SKM-1 treated with dmso at 0.1 percent for 144 hours (cell line): ENCODE measurements at regions not wholly inside any gene's neighbourhood (a gene's known extent, or its start where the extent isn't known, plus 50 kb on each side); places are given as distances from the start of the nearest gene placed in this dataset.
"Not testable (repeated sequence)": the region's sequence is repeated elsewhere in the genome, so short reads cannot be mapped to it uniquely, and the experiment has no call there.

Source experiments
- DNase-seq: peaks from one replicate; lab custom pipeline; 2025; ENCODE audit not compliant: unreplicated experiment; lab: John Stamatoyannopoulos, UW

- no peak for DNase-seq
Measured at GRCh38 chr12:67070307-67070600, 198.9 kb upstream of the CAND1 start.

DNA sequence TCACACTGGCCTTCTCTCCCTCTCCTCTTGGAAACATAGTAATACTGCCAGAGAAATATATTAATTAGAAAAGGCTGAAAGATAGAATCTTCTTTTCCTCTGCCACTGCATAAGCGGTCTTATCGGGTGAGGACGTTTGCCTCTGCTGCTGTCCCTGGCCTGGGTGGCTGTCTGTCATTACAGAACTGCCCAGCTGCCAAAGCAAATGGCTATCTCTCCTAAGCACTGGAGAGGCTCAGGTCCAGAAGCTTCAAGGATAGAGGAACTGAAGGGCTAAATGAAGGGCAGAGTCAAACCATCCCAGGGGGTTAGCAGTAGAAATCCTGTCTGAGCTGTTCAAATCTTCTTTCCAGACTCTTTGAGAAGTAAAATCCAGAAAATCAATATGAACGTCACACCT lies 198.6 kb upstream of the CAND1 start:
- DNase-seq: no peak

DNA sequence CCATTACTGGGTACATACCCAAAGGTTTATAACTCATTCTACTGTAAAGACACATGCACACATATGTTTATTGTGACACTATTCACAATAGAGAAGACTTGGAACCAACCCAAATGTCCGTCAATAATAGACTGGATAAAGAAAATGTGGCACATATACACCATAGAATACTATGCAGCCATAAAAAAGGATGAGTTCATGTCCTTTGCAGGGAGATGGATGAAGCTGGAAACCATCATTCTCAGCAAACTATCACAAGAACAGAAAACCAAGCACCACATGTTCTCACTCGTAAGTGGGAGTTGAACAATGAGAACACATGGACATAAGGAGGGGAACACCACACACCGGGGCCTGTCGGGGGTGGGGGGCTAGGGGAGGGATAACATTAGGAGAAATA lies 196.9 kb upstream of the CAND1 start:
- DNase-seq: not testable (repeated sequence)

DNA sequence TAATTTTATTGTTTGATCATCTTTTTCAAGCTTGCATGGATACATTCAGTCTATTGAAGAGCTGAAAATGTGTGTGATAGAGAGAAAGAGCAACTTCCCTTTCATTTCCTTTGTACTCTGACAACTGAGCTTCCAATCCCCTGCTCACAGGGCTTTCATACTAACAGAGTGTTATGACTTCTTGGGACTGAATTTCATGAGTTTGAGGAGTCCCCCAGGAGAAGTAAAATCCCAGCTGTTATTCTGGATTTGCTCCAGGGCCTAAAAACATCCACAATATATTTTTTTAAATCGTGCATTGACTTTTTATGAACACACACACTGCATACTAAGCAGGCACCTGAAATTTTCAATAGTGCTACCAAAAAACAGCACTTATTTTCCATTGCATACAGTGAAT lies 195.8 kb upstream of the CAND1 start:
- no peak for DNase-seq

GRCh38 chr12:67074072-67074471 lies 195.1 kb upstream of the CAND1 start:
- DNase-seq: no peak

GRCh38 chr12:67077617-67078016 lies 191.5 kb upstream of the CAND1 start:
- no peak for DNase-seq

DNA sequence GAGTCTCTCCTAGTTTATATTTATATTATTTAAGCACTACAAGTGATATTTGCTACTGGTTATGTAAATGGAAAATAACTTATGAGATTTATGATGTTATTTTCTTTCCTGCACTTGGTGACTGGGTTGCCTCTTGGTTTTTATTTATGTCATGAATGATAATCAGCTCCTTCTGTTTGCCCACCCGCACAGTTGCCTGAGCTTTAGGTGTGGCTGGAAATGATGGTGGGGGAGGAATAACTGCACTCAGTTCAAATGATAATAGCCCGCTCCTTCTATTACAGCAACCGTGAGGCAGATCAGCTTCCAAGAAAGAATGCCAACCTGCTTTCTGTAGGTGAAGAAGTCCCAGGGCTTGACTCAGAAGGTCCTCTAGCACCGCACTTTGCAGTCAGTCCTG lies 190.2 kb upstream of the CAND1 start:
- DNase-seq: no peak

GRCh38 chr12:67080637-67081036 lies 188.5 kb upstream of the CAND1 start:
- no peak for DNase-seq

DNA sequence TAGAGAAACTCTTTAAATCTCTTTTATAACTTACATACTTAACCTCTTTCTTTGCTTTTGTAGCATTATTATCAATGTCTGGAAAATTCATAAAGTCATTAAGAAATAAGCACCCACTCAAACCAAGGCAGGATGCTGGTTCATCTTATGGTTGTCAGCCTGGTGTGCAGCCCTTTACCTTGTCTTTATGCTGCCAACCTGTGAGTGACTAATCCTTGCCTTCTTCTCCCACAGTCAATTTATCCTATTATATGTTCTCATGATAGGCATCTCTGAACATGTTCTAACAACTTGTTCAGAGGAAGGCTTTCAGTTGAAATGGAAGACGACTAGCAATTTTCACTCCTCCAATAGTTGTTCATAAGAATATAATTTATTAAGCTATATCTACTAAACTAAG lies 186.9 kb upstream of the CAND1 start:
- DNase-seq: no peak

DNA sequence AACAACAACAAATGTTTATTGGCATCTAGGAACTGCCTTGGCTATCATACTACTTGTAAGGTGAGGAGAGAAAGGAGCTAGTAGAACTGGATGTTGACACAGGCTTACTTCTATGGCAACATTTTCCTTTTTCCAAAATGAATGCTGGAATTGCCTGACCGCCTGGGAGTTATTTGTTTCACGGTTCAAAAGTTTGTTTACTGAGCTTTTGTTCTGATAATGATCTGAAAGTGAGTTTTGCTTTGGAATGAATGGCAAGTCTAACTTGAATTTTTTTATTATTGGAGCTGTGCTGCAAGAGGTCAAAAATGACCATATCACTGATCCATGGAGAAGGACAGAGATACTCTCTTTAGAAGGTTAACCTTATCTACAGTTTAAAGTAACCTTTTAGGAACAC lies 183.5 kb upstream of the CAND1 start:
- no peak for DNase-seq

DNA sequence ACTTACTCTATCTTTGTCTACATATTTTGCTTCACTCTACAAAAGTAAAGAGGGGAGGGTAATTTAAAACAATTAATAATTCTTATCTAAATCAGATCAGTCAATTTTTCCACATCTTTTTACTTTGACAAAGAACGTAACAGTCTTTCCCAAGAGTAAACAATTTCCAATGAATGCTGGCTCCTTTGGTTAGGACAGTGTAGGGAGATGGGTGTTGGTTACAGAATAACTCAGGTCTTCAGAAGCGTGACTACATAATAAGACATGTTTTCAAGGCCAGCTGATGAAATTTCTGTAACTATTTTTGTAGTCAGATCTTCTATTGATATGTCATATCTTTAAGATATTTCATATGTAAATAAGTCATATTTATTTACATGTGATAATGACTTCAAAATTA lies 183.0 kb upstream of the CAND1 start:
- DNase-seq: no peak

- no peak for DNase-seq
Measured at GRCh38 chr12:67088401-67089118, 180.6 kb upstream of the CAND1 start.

DNA sequence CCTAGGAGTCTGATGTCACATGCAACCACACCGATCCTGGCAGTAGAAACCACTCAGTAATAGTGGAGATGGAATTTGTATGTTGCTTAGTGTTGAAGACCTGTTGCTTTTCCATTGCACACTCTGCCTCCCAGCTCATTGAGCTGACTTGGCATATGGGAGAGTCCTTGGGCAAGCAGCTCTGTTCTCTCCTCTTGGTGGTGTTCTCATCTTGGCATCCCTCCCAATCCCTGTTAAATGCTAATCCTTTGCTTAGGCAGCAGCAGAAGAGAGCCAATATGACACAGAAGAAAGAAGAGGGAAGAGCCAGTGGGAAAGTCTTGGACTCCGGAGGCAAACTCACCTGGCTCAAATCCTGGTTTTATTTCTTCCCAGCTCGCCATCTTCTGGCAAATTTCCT lies 178.0 kb upstream of the CAND1 start:
- no peak for DNase-seq

DNA sequence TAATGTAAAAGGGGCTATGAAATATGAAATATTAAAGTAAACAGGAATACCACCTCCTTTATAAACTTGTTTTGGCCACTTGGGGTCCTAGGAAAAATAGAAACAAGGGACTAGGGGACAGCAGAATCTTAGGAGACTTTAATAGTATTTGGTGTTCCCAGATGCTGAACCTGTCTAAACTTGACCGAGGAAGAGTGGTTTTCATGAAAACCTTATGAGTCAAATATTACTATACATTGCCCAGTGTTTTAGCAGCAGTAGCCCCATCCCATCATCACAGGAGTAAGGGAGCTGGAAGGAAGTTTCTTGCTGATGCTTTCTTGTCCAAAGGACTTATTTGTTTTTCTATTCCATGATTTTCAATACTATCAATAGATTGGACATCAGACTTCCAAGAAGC lies 177.5 kb upstream of the CAND1 start:
- DNase-seq: no peak

DNA sequence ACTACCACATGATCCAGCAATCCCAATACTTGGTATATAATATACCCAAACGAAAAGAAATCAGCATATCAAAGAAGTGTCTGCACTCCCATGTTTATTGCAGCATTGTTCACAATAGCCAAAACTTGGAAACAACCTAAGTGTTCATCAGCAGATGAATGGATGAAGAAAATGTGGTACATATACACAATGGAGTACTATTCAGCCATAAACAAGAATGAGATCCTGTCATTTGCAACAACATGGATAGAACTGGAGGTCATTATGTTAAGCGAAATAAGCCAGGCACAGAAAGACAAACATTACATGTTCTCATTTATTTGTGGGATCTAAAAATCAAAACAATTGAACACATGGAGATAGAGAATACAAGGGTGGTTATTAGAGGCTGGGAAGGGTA lies 176.2 kb upstream of the CAND1 start:
- DNase-seq: not testable (repeated sequence)

GRCh38 chr12:67096533-67097318 lies 172.4 kb upstream of the CAND1 start:
- DNase-seq: no peak

- no peak for DNase-seq
Measured at GRCh38 chr12:67099858-67100257, 169.3 kb upstream of the CAND1 start.

DNA sequence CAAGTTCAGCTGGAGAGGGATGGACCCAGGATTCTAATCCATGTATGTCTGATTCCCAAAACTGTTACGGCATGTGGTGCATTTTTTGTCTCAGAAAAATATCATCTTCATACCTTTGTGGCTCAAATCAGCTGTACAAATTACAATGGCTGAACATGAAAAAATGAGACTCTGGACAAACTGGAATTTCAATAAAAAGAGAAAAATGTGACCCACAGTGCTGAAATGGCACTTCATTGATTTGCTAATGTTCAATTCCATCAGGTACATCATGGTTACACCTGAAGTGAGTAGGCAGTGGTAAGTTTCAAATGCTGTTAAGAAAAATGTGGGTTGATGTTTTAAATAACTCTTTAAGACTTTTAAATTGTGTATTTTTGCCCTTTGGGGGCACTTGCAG lies 165.6 kb upstream of the CAND1 start:
- no peak for DNase-seq

- DNase-seq: no peak
Measured at GRCh38 chr12:67107235-67107634, 161.9 kb upstream of the CAND1 start.

- DNase-seq: no peak
Measured at GRCh38 chr12:67107751-67108269, 161.3 kb upstream of the CAND1 start.

GRCh38 chr12:67110345-67110744 lies 158.8 kb upstream of the CAND1 start:
- not testable (repeated sequence) for DNase-seq

- no peak for DNase-seq
Measured at GRCh38 chr12:67111182-67111581, 158.0 kb upstream of the CAND1 start.

- DNase-seq: no peak
Measured at GRCh38 chr12:67112586-67112985, 156.6 kb upstream of the CAND1 start.
